NCI-H774 (cell line): ENCODE measurements at regions not wholly inside any gene's neighbourhood (a gene's known extent, or its start where the extent isn't known, plus 50 kb on each side); places are given as distances from the start of the nearest gene placed in this dataset.

Source experiments
- DNase-seq: peaks from one replicate; lab custom pipeline; 2025; lab: John Stamatoyannopoulos, UW

GRCh38 chr5:35478856-35479682 lies 138.6 kb upstream of the SPEF2 start:
- no peak for DNase-seq

- no peak for DNase-seq
Observed at GRCh38 chr5:35477911-35478310, 139.8 kb upstream of the SPEF2 start.

GRCh38 chr5:35477321-35477720 lies 140.3 kb upstream of the SPEF2 start:
- DNase-seq = no peak

GRCh38 chr5:35476797-35477196 lies 140.9 kb upstream of the SPEF2 start:
- DNase-seq = no peak

- DNase-seq = no peak
Observed at GRCh38 chr5:35476036-35476435, 141.6 kb upstream of the SPEF2 start.

GRCh38 chr5:35473589-35473988 lies 144.1 kb upstream of the SPEF2 start:
- DNase-seq = no peak

- no peak for DNase-seq
Observed at GRCh38 chr5:35470866-35471265, 146.8 kb upstream of the SPEF2 start.

GRCh38 chr5:35468811-35469210 lies 148.9 kb upstream of the SPEF2 start:
- DNase-seq = no peak

- DNase-seq = no peak
Observed at GRCh38 chr5:35466746-35467145, 150.9 kb upstream of the SPEF2 start.

GRCh38 chr5:35464757-35465156 lies 152.9 kb upstream of the SPEF2 start:
- no peak for DNase-seq

GRCh38 chr5:35461530-35461929 lies 156.1 kb upstream of the SPEF2 start:
- no peak for DNase-seq

- peak; percentile 53 for DNase-seq
Observed at GRCh38 chr5:35458824-35459207, 158.8 kb upstream of the SPEF2 start.

- DNase-seq = no peak
Observed at GRCh38 chr5:35457912-35458823, 159.5 kb upstream of the SPEF2 start.

GRCh38 chr5:35456506-35456905 lies 161.2 kb upstream of the SPEF2 start:
- no peak for DNase-seq

GRCh38 chr5:35454011-35454525 lies 163.6 kb upstream of the SPEF2 start:
- no peak for DNase-seq

GRCh38 chr5:35443803-35444595 lies 173.7 kb upstream of the SPEF2 start:
- DNase-seq = no peak

- no peak for DNase-seq
Observed at GRCh38 chr5:35442885-35443639, 174.6 kb upstream of the SPEF2 start.

- DNase-seq = no peak
Observed at GRCh38 chr5:35440409-35440808, 177.3 kb upstream of the SPEF2 start.

GRCh38 chr5:35438786-35439185 lies 178.9 kb upstream of the SPEF2 start:
- no peak for DNase-seq

GRCh38 chr5:35438288-35438687 lies 179.4 kb upstream of the SPEF2 start:
- no peak for DNase-seq

GRCh38 chr5:35436400-35437057 lies 181.1 kb upstream of the SPEF2 start:
- DNase-seq = peak; percentile 72
